ENCODE measurements at regions not wholly inside any gene's neighbourhood (a gene's known extent, or its start where the extent isn't known, plus 50 kb on each side); places are given as distances from the start of the nearest gene placed in this dataset.

DNA sequence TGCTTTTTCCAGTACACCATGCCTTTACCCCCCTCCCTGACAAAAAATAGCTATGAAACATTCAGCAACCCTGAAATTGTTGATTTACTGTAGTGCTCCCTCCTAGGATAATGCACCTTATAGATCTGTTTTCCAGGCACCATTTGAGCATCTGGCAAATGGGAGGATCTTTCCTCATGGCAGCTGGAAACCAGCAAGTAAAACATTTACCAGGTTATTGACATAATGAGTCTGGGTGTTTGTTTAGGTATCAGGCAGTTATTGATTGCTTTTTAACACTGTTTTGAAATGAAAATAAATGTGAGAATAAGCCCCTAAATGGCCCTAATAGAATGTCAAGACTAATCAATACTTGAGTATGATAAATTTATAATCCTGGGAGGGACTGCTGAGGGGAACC is 57.3 kb upstream of the KLF4 start (continued):
- TF ChIP-seq, protein P1, sequence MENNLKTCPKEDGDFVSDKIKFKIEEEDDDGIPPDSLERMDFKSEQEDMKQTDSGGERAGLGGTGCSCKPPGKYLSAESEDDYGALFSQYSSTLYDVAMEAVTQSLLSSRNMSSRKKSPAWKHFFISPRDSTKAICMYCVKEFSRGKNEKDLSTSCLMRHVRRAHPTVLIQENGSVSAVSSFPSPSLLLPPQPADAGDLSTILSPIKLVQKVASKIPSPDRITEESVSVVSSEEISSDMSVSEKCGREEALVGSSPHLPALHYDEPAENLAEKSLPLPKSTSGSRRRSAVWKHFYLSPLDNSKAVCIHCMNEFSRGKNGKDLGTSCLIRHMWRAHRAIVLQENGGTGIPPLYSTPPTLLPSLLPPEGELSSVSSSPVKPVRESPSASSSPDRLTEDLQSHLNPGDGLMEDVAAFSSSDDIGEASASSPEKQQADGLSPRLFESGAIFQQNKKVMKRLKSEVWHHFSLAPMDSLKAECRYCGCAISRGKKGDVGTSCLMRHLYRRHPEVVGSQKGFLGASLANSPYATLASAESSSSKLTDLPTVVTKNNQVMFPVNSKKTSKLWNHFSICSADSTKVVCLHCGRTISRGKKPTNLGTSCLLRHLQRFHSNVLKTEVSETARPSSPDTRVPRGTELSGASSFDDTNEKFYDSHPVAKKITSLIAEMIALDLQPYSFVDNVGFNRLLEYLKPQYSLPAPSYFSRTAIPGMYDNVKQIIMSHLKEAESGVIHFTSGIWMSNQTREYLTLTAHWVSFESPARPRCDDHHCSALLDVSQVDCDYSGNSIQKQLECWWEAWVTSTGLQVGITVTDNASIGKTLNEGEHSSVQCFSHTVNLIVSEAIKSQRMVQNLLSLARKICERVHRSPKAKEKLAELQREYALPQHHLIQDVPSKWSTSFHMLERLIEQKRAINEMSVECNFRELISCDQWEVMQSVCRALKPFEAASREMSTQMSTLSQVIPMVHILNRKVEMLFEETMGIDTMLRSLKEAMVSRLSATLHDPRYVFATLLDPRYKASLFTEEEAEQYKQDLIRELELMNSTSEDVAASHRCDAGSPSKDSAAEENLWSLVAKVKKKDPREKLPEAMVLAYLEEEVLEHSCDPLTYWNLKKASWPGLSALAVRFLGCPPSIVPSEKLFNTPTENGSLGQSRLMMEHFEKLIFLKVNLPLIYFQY (CRISPR knock-in tag; IDR thresholded peaks at IDR 0.05; ENCODE audit: borderline replicate concordance): no peak
- peak; percentile 72; the same call in 1 of the 2 replicates for TF ChIP-seq ARID5B (CRISPR knock-in tag; IDR thresholded peaks at IDR 0.05)
- peak; percentile 40; the same call in 1 of the 2 replicates for TF ChIP-seq NCOA2 (CRISPR knock-in tag; IDR thresholded peaks at IDR 0.05)
- peak; percentile 37; the same call in 1 of the 2 replicates for TF ChIP-seq HDAC2 (CRISPR knock-in tag; IDR thresholded peaks at IDR 0.05)
- TF ChIP-seq ZNF224 (CRISPR knock-in tag; IDR thresholded peaks at IDR 0.05): no peak
- no peak for TF ChIP-seq ZNF460 (CRISPR knock-in tag; IDR thresholded peaks at IDR 0.05; ENCODE audit: borderline replicate concordance)
- TF ChIP-seq FOSL2 (CRISPR knock-in tag; IDR thresholded peaks at IDR 0.05): peak; percentile 59
- no peak for TF ChIP-seq SMAD3 (CRISPR knock-in tag; IDR thresholded peaks at IDR 0.05)
- peak; percentile 82 for TF ChIP-seq FOXA1 (IDR thresholded peaks at IDR 0.05)
- TF ChIP-seq FOXA1 (CRISPR knock-in tag; IDR thresholded peaks at IDR 0.05): peak; percentile 87
- TF ChIP-seq FOXO1 (CRISPR knock-in tag; IDR thresholded peaks at IDR 0.05): no peak; the same call in 1 of the 2 replicates
- no peak for TF ChIP-seq LRRFIP1 (CRISPR knock-in tag; conservative IDR thresholded peaks at IDR 0.05)
- TF ChIP-seq ZNF597 (CRISPR knock-in tag; IDR thresholded peaks at IDR 0.05): no peak
- no peak for TF ChIP-seq ZNF616 (CRISPR knock-in tag; IDR thresholded peaks at IDR 0.05; ENCODE audit: low read depth)
- TF ChIP-seq ZKSCAN1 (IDR thresholded peaks at IDR 0.05; ENCODE audit: low read length): no peak
- no peak for TF ChIP-seq ZNF180 (CRISPR knock-in tag; IDR thresholded peaks at IDR 0.05; ENCODE audit: borderline replicate concordance, low read depth)
- no peak for TF ChIP-seq FOSL1 (CRISPR knock-in tag; IDR thresholded peaks at IDR 0.05; ENCODE audit: borderline replicate concordance)
- TF ChIP-seq BCL6 (CRISPR knock-in tag; IDR thresholded peaks at IDR 0.05): peak; percentile 43; the same call in 1 of the 2 replicates
- no peak for TF ChIP-seq MAZ (IDR thresholded peaks at IDR 0.05; ENCODE audit: borderline replicate concordance, low read depth, low read length)
- no peak for TF ChIP-seq MAZ (CRISPR knock-in tag; IDR thresholded peaks at IDR 0.05; ENCODE audit: low read depth)

All from HepG2 (cell line).